A673 (cell line): ENCODE measurements at regions not wholly inside any gene's neighbourhood (a gene's known extent, or its start where the extent isn't known, plus 50 kb on each side); places are given as distances from the start of the nearest gene placed in this dataset.

ENCODE experiments used
- BruUV-seq: library from RNA; stranded (reverse); fragments of 400-500 nt; replicated peaks from 2 replicates; lab custom pipeline; 2021; lab: Mats Ljungman, UMichigan
- CTCF ChIA-PET: fragments of 300-600 bp; sonication (Branson Sonifier 250); formaldehyde crosslinking; loops from one replicate; lab custom pipeline; 2022; ENCODE audit warnings: antibody characterized with exemption; lab: Charles Lee
- POLR2A ChIA-PET: fragments of 300-600 bp; sonication (Branson Sonifier 250); formaldehyde crosslinking; loops from one replicate; lab custom pipeline; 2022; ENCODE audit warnings: antibody characterized with exemption; ENCODE audit not compliant: low non-redundant PET; lab: Charles Lee
- DNase-seq: peaks from one replicate; pipeline ENCODE4 v3.0.0-alpha.2; 2015; ENCODE audit warnings: low spot score
- H3K27ac ChIP-seq: fragments of 200-600 bp; sonication (generic); 2 replicates; pipeline ENCODE4 v1.5.1; 2016; ENCODE audit warnings: mixed run types, low read depth, mild to moderate bottlenecking, mixed read lengths, antibody characterized with exemption, low read length; ENCODE audit not compliant: poor library complexity, severe bottlenecking
- H3K27me3 ChIP-seq: fragments of 200-600 bp; sonication (generic); replicated peaks from 2 replicates; pipeline ENCODE4 v1.6.1; 2017; ENCODE audit warnings: mixed run types, low read depth, mild to moderate bottlenecking, mixed read lengths, antibody characterized with exemption, low read length; ENCODE audit not compliant: insufficient read depth, poor library complexity
- H3K36me3 ChIP-seq: fragments of 200-600 bp; sonication (generic); 2 replicates; pipeline ENCODE4 v1.6.1; 2016; ENCODE audit warnings: mixed run types, mild to moderate bottlenecking, mixed read lengths, antibody characterized with exemption, low read length; ENCODE audit not compliant: insufficient read depth, poor library complexity, severe bottlenecking
- H3K4me1 ChIP-seq: fragments of 200-600 bp; sonication (generic); 2 replicates; pipeline ENCODE4 v1.6.1; 2017; ENCODE audit warnings: mixed run types, mild to moderate bottlenecking, mixed read lengths, antibody characterized with exemption, low read length; ENCODE audit not compliant: insufficient read depth, poor library complexity, severe bottlenecking
- H3K4me3 ChIP-seq: fragments of 200-600 bp; sonication (generic); 2 replicates; pipeline ENCODE4 v1.5.1; 2016; ENCODE audit warnings: low read depth, mixed run types, mild to moderate bottlenecking, mixed read lengths, low read length; ENCODE audit not compliant: poor library complexity, severe bottlenecking
- H3K9me3 ChIP-seq: fragments of 200-600 bp; sonication (generic); 2 replicates; pipeline ENCODE4 v1.6.1; 2016; ENCODE audit warnings: mixed run types, low read depth, mild to moderate bottlenecking, mixed read lengths, antibody characterized with exemption, low read length; ENCODE audit not compliant: poor library complexity, severe bottlenecking
- EZH2 ChIP-seq: fragments of 200-600 bp; sonication (generic); IDR thresholded peaks from 2 replicates; pipeline ENCODE4 v1.6.1; 2017; ENCODE audit warnings: borderline replicate concordance, low read depth, mild to moderate bottlenecking, mixed read lengths, antibody characterized with exemption, low read length; ENCODE audit not compliant: poor library complexity, severe bottlenecking
- intact Hi-C: fragments of 100-400 bp; cut with micrococcal nuclease; formaldehyde crosslinking; loops from one replicate; pipeline ENCODE4 v1.10.0; 2022; ENCODE audit not compliant: unreplicated experiment
- TF ChIP-seq, protein P1 (sequence below): fragments of 300-800, 200-600 bp; sonication (generic); conservative IDR thresholded peaks from 2 replicates; pipeline ENCODE4 v1.5.1; 2017; ENCODE audit warnings: low read depth, mild to moderate bottlenecking, antibody characterized with exemption, low read length, moderate library complexity, mixed read lengths

DNA sequence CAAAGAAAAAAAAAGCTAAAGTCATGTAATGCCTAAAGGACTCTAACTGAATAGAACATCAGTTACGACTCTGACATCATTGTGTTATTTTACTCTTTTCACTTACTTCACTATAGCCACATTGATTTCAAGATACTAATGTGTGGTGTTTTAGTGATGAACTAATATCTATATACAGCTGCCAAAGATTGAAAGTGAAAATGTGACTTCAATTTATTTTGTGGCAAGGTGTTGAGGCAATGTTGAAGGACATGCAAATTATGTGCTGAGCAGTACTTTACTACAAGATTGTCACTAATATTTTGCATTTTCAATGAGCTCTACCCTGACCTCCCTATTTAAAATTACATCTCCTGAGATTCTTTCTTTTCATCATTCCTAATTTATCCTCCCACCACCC lies 1911.9 kb upstream of the PCDH20 start:
- H3K27me3 ChIP-seq = no peaks in the 10 kb centered on the region
- no peaks in the 10 kb centered on the region for H3K4me1 ChIP-seq
- H3K36me3 ChIP-seq = no peaks in the 10 kb centered on the region
- CTCF ChIA-PET = no interaction called here
- POLR2A ChIA-PET = no interaction called here
- no peak overlapping the region for H3K4me3 ChIP-seq
- no peak overlapping the region for H3K27ac ChIP-seq
- BruUV-seq = no TSS peak
- no peak for DNase-seq
- TF ChIP-seq, protein P1, sequence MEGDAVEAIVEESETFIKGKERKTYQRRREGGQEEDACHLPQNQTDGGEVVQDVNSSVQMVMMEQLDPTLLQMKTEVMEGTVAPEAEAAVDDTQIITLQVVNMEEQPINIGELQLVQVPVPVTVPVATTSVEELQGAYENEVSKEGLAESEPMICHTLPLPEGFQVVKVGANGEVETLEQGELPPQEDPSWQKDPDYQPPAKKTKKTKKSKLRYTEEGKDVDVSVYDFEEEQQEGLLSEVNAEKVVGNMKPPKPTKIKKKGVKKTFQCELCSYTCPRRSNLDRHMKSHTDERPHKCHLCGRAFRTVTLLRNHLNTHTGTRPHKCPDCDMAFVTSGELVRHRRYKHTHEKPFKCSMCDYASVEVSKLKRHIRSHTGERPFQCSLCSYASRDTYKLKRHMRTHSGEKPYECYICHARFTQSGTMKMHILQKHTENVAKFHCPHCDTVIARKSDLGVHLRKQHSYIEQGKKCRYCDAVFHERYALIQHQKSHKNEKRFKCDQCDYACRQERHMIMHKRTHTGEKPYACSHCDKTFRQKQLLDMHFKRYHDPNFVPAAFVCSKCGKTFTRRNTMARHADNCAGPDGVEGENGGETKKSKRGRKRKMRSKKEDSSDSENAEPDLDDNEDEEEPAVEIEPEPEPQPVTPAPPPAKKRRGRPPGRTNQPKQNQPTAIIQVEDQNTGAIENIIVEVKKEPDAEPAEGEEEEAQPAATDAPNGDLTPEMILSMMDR = no peak
- no peak for TF ChIP-seq EZH2
- intact Hi-C loops = no loop called here
- no peaks in the 10 kb centered on the region for H3K9me3 ChIP-seq

DNA sequence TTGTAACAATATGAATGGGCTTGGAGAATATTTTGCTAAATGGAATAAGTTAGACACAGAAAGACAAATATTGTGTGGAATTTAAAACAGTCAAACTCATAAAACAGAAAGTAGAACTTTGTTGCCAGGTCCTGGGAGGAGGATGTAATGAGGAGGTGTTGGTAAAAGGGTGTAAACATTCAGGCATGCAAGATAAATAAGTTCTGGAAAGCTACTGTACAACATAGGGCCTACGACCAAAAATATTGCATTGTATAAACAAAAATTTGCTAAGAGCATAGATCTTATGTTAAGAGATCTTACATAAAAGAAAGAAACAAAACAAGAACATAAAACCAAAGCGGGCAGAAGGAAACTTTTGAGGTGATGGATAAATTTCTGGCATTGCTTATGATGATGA lies 1907.8 kb upstream of the PCDH20 start:
- intact Hi-C loops = no loop called here
- BruUV-seq = no TSS peak
- Histone ChIP-seq H3K4me3 (no peak overlapping the region), H3K9me3 (no peaks in the 10 kb centered on the region), H3K4me1 (no peaks in the 10 kb centered on the region), H3K36me3 (no peaks in the 10 kb centered on the region), H3K27me3 (no peaks in the 10 kb centered on the region), H3K27ac (no peak overlapping the region)
- DNase-seq = no peak
- POLR2A ChIA-PET = no interaction called here
- CTCF ChIA-PET = no interaction called here
- TF ChIP-seq, protein P1 = no peak
- no peak for TF ChIP-seq EZH2

DNA sequence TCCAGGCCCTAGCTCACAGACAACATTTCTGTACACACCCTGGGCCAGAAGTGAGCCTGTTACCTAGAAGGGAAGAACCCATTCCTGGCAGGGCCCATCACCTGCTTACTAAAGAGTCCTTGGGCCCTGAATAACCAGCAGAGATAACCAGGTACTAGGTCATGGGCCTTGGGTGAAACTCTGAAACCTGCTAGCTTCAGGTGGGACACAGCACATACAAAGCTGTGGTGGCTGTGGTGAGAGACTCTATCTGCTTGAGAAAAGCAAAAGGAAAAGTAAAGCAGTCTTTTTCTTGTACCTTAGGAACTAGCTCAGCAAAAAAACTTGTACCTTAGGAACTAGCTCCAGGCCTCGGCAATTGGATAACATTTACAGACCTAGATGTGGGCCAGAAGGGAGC lies 1895.9 kb upstream of the PCDH20 start:
- TF ChIP-seq EZH2 = no peak
- TF ChIP-seq, protein P1 = no peak
- POLR2A ChIA-PET = no interaction called here
- no TSS peak for BruUV-seq

More for the DNA sequence above, 1895.9 kb upstream of the PCDH20 start:
- Histone ChIP-seq H3K9me3 (no peaks in the 10 kb centered on the region), H3K4me3 (no peak overlapping the region), H3K36me3 (no peaks in the 10 kb centered on the region), H3K4me1 (no peaks in the 10 kb centered on the region), H3K27me3 (no peaks in the 10 kb centered on the region), H3K27ac (no peak overlapping the region)
- no peak for DNase-seq
- intact Hi-C loops = no loop called here
- CTCF ChIA-PET = no interaction called here
